Hippocampal formation (tissue), 2 donors: ENCODE measurements at regions not wholly inside any gene's neighbourhood (a gene's known extent, or its start where the extent isn't known, plus 50 kb on each side); places are given as distances from the start of the nearest gene placed in this dataset.

Source experiments
- DNase-seq, 2 donors: peaks; one replicate each; lab custom pipeline; 2025; lab: John Stamatoyannopoulos, UW

- DNase-seq, result no peak
Observed at GRCh38 chr16:6133009-6133557, 1035.5 kb upstream of the EEF2KMT start.

GRCh38 chr16:6132121-6132520 lies 1034.5 kb upstream of the EEF2KMT start:
- no peak for DNase-seq

GRCh38 chr16:6131526-6132050 lies 1034.0 kb upstream of the EEF2KMT start:
- DNase-seq, result no peak

GRCh38 chr16:6125483-6126259 lies 1028.1 kb upstream of the EEF2KMT start:
- DNase-seq, result no peak

- DNase-seq, result no peak
Observed at GRCh38 chr16:6124136-6124535, 1026.5 kb upstream of the EEF2KMT start.

- DNase-seq, result no peak
Observed at GRCh38 chr16:6122401-6122800, 1024.8 kb upstream of the EEF2KMT start.

GRCh38 chr16:6114691-6115090 lies 1017.1 kb upstream of the EEF2KMT start:
- DNase-seq, result no peak

- no peak for DNase-seq
Observed at GRCh38 chr16:6113749-6114148, 1016.2 kb upstream of the EEF2KMT start.

- DNase-seq, result no peak
Observed at GRCh38 chr16:6112700-6113099, 1015.1 kb upstream of the EEF2KMT start.

GRCh38 chr16:6111390-6111789 lies 1013.8 kb upstream of the EEF2KMT start:
- DNase-seq, result no peak

- DNase-seq, result no peak
Observed at GRCh38 chr16:6110346-6110745, 1012.8 kb upstream of the EEF2KMT start.

- no peak for DNase-seq
Observed at GRCh38 chr16:6106061-6106460, 1008.5 kb upstream of the EEF2KMT start.

- DNase-seq, result no peak
Observed at GRCh38 chr16:6105115-6105514, 1007.5 kb upstream of the EEF2KMT start.

GRCh38 chr16:6104428-6104827 lies 1006.8 kb upstream of the EEF2KMT start:
- no peak for DNase-seq

- DNase-seq, result no peak
Observed at GRCh38 chr16:6103561-6103960, 1006.0 kb upstream of the EEF2KMT start.

GRCh38 chr16:6099102-6099501 lies 1001.5 kb upstream of the EEF2KMT start:
- DNase-seq, result no peak

GRCh38 chr16:6096931-6097670 lies 999.5 kb upstream of the EEF2KMT start:
- DNase-seq, result no peak

GRCh38 chr16:6095414-6095813 lies 997.8 kb upstream of the EEF2KMT start:
- no peak for DNase-seq

- DNase-seq, result no peak
Observed at GRCh38 chr16:6091021-6091420, 993.4 kb upstream of the EEF2KMT start.

- peak; percentile 10 to 14 for DNase-seq
Observed at GRCh38 chr16:6081320-6081976, 983.9 kb upstream of the EEF2KMT start.

- DNase-seq, result no peak
Observed at GRCh38 chr16:6076631-6077030, 979.0 kb upstream of the EEF2KMT start.

- DNase-seq, result no peak
Observed at GRCh38 chr16:6068063-6068462, 970.5 kb upstream of the EEF2KMT start.
